Calu3 (cell line): ENCODE measurements at regions not wholly inside any gene's neighbourhood (a gene's known extent, or its start where the extent isn't known, plus 50 kb on each side); places are given as distances from the start of the nearest gene placed in this dataset.

Source experiments
- BruUV-seq: library from RNA; stranded (reverse); fragments of 400-500 nt; replicated peaks from 2 replicates; lab custom pipeline; 2021; lab: Mats Ljungman, UMichigan
- CTCF ChIA-PET: fragments of 300-600 bp; sonication (Branson Sonifier 250); formaldehyde crosslinking; loops from one replicate; lab custom pipeline; 2022; ENCODE audit warnings: antibody characterized with exemption; lab: Charles Lee
- DNase-seq: peaks from one replicate; pipeline ENCODE4 v3.0.0; 2022
- H3K27ac Mint-ChIP-seq: one replicate; pipeline ENCODE4 v1.8.0; 2022; ENCODE audit warnings: mixed read lengths; ENCODE audit not compliant: unreplicated experiment
- H3K27me3 Mint-ChIP-seq: one replicate; pipeline ENCODE4 v1.8.0; 2022; ENCODE audit warnings: mixed read lengths; ENCODE audit not compliant: unreplicated experiment
- H3K36me3 Mint-ChIP-seq: one replicate; pipeline ENCODE4 v1.8.0; 2022; ENCODE audit warnings: mild to moderate bottlenecking, moderate library complexity, mixed read lengths; ENCODE audit not compliant: insufficient read depth, unreplicated experiment
- H3K4me1 Mint-ChIP-seq: one replicate; pipeline ENCODE4 v1.8.0; 2022; ENCODE audit warnings: mild to moderate bottlenecking, low read depth, mixed read lengths; ENCODE audit not compliant: unreplicated experiment
- H3K4me3 Mint-ChIP-seq: one replicate; pipeline ENCODE4 v1.8.0; 2022; ENCODE audit warnings: mild to moderate bottlenecking, low read depth, moderate library complexity, mixed read lengths; ENCODE audit not compliant: unreplicated experiment
- H3K9me3 Mint-ChIP-seq: one replicate; pipeline ENCODE4 v1.8.0; 2022; ENCODE audit warnings: low read depth, mixed read lengths; ENCODE audit not compliant: unreplicated experiment
- CTCF ChIP-seq: fragments of 200-600 bp; IDR thresholded peaks from one replicate; pipeline ENCODE4 v1.8.0; 2022; ENCODE audit warnings: antibody characterized with exemption; ENCODE audit not compliant: unreplicated experiment
- intact Hi-C: fragments of 100-400 bp; cut with micrococcal nuclease; formaldehyde crosslinking; loops from one replicate; pipeline ENCODE4 v1.10.0; 2022; ENCODE audit not compliant: unreplicated experiment

- intact Hi-C loops, result no loop called here
- no peak for TF ChIP-seq CTCF
- CTCF ChIA-PET, result no interaction called here
- DNase-seq, result no peak
- Mint-ChIP-seq H3K4me3 (no peak overlapping the region), H3K4me1 (no peaks in the 10 kb centered on the region), H3K27ac (no peak overlapping the region), H3K9me3 (no peaks in the 10 kb centered on the region), H3K36me3 (no peaks in the 10 kb centered on the region), H3K27me3 (no peaks in the 10 kb centered on the region)
- no TSS peak for BruUV-seq
Observed at GRCh38 chr5:96503501-96504236, 70.6 kb upstream of the PCSK1 start.

DNA sequence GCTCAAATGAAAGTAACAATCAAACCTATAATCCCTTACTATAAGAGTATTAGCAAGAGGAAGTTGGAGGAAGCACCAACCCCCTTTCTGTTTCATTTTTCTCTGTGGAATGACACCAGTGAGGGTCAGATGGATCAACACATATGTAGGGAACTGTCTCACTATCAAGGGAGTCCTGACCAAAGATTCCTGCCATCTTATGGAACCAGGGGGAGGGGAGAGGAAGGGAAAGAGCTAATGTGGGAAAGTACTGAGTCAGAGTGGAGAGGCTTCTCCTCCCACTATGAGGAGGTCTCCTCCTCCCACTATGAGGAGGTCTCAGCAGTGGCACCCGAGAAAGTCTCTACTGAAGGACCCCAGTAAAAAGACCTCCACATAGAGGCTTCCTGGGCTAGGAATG is 73.3 kb upstream of the PCSK1 start:
- BruUV-seq, result no TSS peak
- intact Hi-C loops, result no loop called here

DNA sequence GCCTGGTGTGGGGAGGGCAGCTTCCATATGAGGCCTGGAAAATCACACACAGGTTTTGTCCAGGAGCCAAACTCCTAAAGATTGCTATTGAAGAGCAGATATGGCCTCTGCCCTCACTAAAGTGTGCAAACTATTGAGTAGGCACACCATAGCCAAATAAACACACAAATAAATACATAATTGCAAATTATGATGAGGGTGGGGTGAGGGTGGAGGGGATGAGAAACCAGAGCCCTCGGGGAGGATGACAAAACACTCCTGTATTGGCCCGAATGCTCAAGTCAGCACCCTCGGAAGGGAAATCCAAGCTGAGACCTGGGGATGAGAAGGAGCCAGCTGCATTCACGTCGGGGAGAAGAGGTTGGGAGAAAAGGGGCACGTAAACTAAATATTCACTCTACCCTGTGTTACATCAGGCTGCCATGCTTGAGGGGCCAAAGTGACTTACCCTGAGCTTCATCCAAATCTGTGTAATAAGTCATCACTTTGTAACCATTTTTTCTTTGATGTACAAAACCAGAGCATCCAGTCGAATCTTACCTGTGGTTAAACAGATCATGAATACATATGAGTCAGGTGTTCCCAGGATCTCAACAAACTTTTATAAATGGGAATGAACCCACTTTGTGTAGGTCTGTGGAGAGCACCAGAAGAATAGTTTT is 73.9 kb upstream of the PCSK1 start:
- Mint-ChIP-seq H3K27ac (no peak overlapping the region), H3K4me1 (peaks cover 8% of the 10 kb centered on the region), H3K27me3 (no peaks in the 10 kb centered on the region), H3K36me3 (peaks cover 5% of the 10 kb centered on the region), H3K4me3 (no peak overlapping the region), H3K9me3 (no peaks in the 10 kb centered on the region)
- no peak for TF ChIP-seq CTCF
- no peak for DNase-seq
- no TSS peak for BruUV-seq
- intact Hi-C loops, result no loop called here
- CTCF ChIA-PET, result no interaction called here

More for the DNA sequence above, 73.3 kb upstream of the PCSK1 start:
- Mint-ChIP-seq H3K27ac (no peak overlapping the region), H3K9me3 (no peaks in the 10 kb centered on the region), H3K36me3 (peaks cover 5% of the 10 kb centered on the region), H3K27me3 (no peaks in the 10 kb centered on the region), H3K4me3 (no peak overlapping the region), H3K4me1 (peaks cover 8% of the 10 kb centered on the region)
- no peak for DNase-seq
- TF ChIP-seq CTCF, result no peak
- CTCF ChIA-PET, result no interaction called here

- no peak for TF ChIP-seq CTCF
- H3K27ac Mint-ChIP-seq, result peak overlapping the region; percentile 50
Observed at GRCh38 chr5:96509316-96509715, 76.3 kb upstream of the PCSK1 start.

More at GRCh38 chr5:96509316-96509715, 76.3 kb upstream of the PCSK1 start:
- CTCF ChIA-PET, result interaction anchor here (0.6 kb wide), 1 partner anchor 32 kb away, joined by 3 read pairs; no protein-coding TSS in a partner anchor
- Mint-ChIP-seq H3K27me3 (peaks cover 13% of the 10 kb centered on the region), H3K4me3 (no peak overlapping the region), H3K4me1 (peaks cover 8% of the 10 kb centered on the region), H3K9me3 (no peaks in the 10 kb centered on the region), H3K36me3 (peaks cover 5% of the 10 kb centered on the region)
- intact Hi-C loops, result no loop called here
- DNase-seq, result no peak
- BruUV-seq, result no TSS peak
